AG04449 (cell line): ENCODE measurements at regions not wholly inside any gene's neighbourhood (a gene's known extent, or its start where the extent isn't known, plus 50 kb on each side); places are given as distances from the start of the nearest gene placed in this dataset.
"Not testable (repeated sequence)": the region's sequence is repeated elsewhere in the genome, so short reads cannot be mapped to it uniquely, and the experiment has no call there.

Experiments
- CTCF ChIA-PET: fragments of 350-600 bp; formaldehyde crosslinking; extraction: SDS; loops from one replicate; lab custom pipeline; 2021; ENCODE audit warnings: antibody characterized with exemption; lab: Yijun Ruan, JAX
- POLR2A ChIA-PET: fragments of 400-600, 350-600 bp; formaldehyde crosslinking; extraction: SDS; loops from one replicate; lab custom pipeline; 2020; ENCODE audit warnings: antibody characterized with exemption, inconsistent platforms; lab: Yijun Ruan, JAX
- DNase-seq: peaks from one replicate; pipeline ENCODE4 v3.0.0-alpha.2; 2010; ENCODE audit warnings: low read depth, low spot score
- H3K4me3 ChIP-seq: 2 replicates; pipeline ENCODE4 v1.5.1; 2011; ENCODE audit warnings: low read depth, mild to moderate bottlenecking, control low read depth, low read length
- CTCF ChIP-seq: IDR thresholded peaks from one replicate; pipeline ENCODE4 v1.5.1; 2011; ENCODE audit warnings: mild to moderate bottlenecking, moderate library complexity, low read length, control low read depth, inconsistent platforms; ENCODE audit not compliant: insufficient read depth; ENCODE audit errors: missing control alignments

GRCh38 chr3:110311541-110311940 is 760.1 kb upstream of the NECTIN3 start:
- no peak for TF ChIP-seq CTCF
- ChIA-PET POLR2A (no interaction called here), CTCF (interaction anchor here (1.3 kb wide), 1 partner anchor 13 kb away, joined by 3 read pairs; no protein-coding TSS in a partner anchor)
- no peak for DNase-seq
- H3K4me3 ChIP-seq, result no peak overlapping the region

- no peak for DNase-seq
- ChIA-PET CTCF (interaction anchor here (0.7 to 2.9 kb wide), 20 partner anchors 9 to 583 kb away, joined by 3 to 27 read pairs (median 4); no protein-coding TSS in a partner anchor), POLR2A (no interaction called here)
- TF ChIP-seq CTCF, result peak; percentile 62
- H3K4me3 ChIP-seq, result no peak overlapping the region
Observed at GRCh38 chr3:110314512-110315114, 757.0 kb upstream of the NECTIN3 start.

- CTCF ChIA-PET, result interaction anchor here (0.9 kb wide), 1 partner anchor 9 kb away, joined by 6 read pairs; no protein-coding TSS in a partner anchor
- DNase-seq, result no peak
- H3K4me3 ChIP-seq, result no peak overlapping the region
- POLR2A ChIA-PET, result no interaction called here
- no peak for TF ChIP-seq CTCF
Observed at GRCh38 chr3:110318108-110318507, 753.5 kb upstream of the NECTIN3 start.

DNA sequence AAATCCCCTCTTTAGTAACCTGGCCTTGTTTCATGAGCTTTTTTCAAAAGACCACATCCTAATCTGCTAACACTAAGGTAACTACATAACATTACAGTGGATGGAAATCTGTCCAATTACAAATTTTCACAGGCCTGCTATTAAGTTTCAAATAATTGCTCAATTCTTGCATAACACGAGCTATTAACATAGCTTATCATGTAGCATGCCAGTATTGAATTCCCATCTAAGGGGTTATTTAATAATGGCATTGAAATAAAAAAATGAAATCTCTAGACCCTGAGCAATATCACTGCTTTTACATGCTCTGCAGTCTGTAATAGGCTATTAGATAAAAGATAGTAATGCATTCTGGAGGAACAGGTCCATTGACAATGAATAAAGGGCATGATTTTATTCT is 748.3 kb upstream of the NECTIN3 start:
- ChIA-PET POLR2A (interaction anchor here (0.7 kb wide), 1 partner anchor 113 kb away, joined by 3 read pairs; no protein-coding TSS in a partner anchor), CTCF (interaction anchor here (2.1 kb wide), 1 partner anchor 9 kb away, joined by 19 read pairs; no protein-coding TSS in a partner anchor)
- no peak overlapping the region for H3K4me3 ChIP-seq
- DNase-seq, result no peak
- TF ChIP-seq CTCF, result no peak

- TF ChIP-seq CTCF, result no peak
- no peak overlapping the region for H3K4me3 ChIP-seq
- no peak for DNase-seq
- POLR2A ChIA-PET, result no interaction called here
- CTCF ChIA-PET, result interaction anchor here (0.8 to 2.1 kb wide), 2 partner anchors 10 to 13 kb away, joined by 3 to 19 read pairs; no protein-coding TSS in a partner anchor
Observed at GRCh38 chr3:110324171-110324705, 747.4 kb upstream of the NECTIN3 start.

GRCh38 chr3:110327870-110328269 is 743.7 kb upstream of the NECTIN3 start:
- no peak overlapping the region for H3K4me3 ChIP-seq
- DNase-seq, result no peak
- POLR2A ChIA-PET, result no interaction called here
- TF ChIP-seq CTCF, result no peak
- CTCF ChIA-PET, result no interaction called here

DNA sequence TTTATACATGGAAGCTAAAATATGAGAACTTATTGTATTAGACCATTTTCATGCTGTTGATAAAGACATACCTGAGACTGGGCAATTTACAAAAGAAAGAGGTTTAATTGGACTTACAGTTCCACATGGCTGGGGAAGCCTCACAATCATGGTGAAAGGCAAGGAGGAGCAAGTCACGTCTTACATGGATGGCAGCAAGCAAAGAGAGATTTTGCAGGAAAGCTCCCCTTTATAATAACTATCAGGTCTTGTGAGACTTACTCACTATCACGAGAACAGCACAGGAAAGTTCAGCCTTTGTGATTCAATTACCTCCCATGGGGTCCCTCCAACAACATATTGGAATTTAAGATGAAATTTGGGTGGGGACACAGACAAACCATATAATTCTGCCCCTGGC is 740.1 kb upstream of the NECTIN3 start:
- CTCF ChIA-PET, result interaction anchor here (1.6 kb wide), 1 partner anchor 17 kb away, joined by 8 read pairs; no protein-coding TSS in a partner anchor
- POLR2A ChIA-PET, DNase-seq, H3K4me3 ChIP-seq: not testable (repeated sequence)
